ENCODE measurements at regions not wholly inside any gene's neighbourhood (a gene's known extent, or its start where the extent isn't known, plus 50 kb on each side); places are given as distances from the start of the nearest gene placed in this dataset.

DNA sequence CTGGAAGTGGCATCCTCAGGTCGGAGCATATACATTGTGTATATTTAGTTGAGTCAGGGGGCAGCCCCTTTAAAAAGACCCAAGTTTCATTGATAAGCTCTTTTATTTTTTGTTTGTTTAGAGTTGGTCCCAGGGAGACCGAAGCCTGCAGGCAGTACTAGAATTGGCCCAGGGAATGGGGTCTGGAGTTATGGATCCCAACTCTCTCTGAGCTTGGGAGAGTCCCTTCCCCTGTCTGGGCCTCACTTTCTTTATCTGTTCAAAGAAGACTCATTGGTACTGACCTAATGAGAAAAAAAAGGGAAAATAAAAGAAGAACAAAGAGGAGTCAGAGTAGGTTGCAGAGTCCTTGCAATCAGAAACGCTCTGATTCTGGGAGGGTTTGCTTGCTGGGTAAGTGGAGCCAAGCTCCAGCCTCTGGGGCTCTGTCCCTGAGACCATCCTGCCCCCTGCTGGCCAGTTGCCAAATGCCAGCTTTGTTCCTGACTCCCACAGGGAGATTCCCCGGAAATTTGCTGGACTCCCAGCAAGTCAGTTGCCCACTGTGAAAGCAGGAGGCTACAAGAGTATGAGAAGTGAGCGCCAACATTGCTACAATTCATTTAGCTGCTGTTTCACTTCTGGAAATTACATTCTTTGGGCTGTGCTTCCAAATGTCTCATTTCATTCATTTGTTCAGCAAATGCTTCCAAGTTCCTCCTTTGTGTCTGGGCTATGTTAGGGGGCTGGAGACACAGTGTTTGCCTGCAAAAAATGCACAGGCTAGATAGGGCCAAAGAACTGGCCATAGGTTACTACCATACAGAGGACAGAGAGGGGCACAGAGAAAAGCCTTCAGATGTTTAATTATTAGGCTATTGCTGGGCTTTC, 156.2 kb downstream of the MELK start:
- DNase-seq: peak; percentile 64

DNA sequence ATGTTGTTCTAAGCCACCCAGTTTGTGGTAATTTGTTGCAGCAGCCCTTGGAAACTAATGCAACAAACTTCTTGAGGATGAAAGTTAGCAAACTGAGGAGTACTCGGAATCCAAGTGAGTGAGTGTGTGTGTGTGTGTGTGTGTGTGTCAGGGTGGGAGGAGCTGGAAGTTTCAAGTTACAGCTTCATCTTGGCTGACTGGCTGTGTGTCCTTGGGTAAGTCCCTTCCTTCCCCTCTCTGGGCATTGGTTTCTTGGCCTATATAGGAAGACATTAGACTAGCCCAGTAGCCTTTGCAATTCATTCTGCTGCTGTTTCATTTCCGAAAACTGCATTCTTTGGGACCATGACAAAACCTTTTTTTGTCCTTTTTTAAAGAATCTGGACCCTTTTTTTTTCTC, 157.2 kb downstream of the MELK start:
- no peak for DNase-seq

DNA sequence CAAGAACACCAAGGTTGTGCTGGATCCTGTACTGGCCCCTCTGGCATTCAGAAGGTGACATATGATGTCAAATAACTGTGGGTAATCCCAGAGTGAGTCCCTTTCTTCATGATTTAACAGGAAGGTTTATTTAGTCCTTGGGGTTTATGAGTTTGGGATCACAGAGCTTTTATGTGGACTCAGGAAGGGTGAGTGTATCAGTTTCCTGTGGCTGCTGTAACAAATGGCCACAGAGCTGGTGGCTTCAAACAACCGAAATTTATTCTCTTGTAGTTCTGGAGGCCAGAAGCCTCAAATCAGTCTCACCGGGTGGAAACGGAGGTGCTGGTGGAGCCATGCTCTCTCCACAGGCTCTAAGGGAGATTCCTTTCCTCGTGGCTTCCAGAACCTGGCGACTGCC, 157.7 kb downstream of the MELK start:
- no peak for DNase-seq

DNA sequence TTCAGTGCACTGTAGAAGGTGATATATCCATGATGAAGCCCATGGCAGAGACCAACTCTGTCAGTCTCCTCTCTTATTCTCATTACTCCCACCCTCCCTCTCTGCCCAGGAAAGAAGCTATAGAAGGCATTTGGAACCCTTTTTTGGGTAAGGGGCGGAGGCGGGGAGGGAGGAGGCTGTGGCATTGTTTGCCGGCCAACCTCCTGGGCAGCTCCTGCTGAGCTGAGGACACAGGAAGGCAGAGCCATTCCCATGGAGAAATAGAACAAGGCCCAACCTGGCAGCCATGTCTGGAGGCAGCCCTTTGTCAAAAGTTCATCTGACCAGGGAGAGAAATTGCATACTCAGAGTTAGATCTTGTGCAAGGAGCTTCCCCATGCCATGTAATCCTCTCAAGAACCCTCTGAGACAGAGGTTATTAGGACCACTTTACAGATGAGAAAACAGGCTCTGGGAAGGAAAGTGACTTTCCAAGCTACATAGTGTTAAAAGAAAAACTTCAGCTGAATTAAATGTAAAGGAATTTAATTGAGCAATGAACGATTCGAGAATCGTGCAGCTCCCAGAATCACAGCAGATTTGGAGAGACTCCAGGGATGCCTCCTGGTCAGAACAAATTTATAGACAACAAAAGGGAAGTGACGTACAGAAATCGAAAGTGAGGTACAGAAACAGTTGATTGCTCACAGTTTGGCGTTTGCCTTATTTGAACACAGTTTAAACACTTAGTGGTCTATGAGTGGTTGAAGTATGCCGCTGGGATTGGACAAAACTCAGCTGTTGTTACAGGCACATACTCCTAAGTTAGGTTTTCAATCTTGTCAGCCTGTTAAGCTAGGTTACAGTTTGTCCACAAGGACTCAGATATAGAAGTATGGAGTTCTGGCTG, 158.6 kb downstream of the MELK start:
- no peak for DNase-seq

DNA sequence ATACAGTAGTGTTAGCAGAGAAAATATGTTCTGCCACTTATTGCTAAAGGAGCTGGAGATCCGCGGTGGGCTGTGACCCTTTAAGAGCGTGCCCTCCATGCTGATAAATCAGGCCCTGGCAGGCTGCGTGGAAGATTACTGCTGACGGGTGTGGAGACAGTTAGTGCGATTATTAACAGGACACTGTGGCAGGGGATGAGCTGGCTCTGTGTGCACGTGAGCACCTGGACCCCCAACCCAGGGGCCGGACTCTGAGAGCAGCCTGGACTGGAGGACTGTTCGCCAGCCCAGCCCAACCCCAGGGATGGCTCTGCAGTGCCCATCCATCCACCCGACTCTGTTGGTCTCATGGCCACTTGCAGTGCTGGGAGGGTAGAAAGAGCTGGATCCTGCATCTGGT, 162.0 kb downstream of the MELK start:
- no peak for DNase-seq

DNA sequence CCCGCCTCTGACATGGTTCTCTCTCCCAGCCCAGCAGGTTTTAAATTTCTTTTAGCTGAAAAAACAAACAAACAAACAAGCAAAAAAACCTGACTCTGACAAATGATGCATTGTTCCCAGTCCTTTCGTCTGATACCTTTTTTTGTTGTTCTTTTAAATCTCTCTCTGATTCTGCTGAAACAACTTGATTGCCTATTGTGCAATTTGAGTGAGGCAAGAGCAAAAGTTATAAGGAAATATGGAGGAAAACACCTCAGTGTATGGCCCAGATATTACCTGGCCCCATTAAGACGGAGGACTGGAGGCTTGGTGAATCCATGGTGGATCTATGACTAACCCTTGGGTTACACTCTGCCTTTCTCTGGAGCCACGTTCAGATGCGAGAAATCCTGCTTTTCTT, 164.0 kb downstream of the MELK start:
- DNase-seq: no peak

DNA sequence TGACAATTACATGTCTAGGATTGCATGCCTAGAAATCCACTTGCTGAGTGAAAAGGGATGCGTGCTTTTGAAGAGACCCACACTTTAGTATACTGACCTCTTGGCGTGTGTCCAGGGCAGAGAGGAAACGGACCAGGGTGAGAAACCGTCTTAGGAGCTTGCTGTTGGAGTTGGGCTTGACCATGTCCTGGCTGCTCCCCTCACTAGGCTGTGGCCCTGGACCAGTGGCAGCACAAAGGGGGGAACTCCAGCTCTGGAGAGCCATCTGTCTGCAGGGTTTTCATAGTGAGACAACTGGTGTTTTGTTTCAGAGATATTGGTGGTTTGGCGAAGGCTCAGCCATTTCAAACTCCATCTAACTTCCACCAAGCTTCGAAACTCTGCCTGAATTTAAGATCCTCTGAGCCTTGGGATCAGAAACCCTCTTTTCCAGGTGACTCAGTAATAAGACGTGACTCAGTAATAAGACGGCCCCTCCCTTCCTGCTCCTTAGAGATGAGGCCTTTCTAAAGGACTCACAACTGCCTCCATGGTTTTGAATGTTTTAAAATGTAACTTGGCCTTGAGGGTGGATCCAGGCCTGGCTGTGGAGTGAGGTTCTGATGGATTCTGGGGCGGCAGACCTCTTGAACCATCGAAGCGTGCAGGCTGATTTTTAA, 165.8 kb downstream of the MELK start:
- no peak for DNase-seq

DNA sequence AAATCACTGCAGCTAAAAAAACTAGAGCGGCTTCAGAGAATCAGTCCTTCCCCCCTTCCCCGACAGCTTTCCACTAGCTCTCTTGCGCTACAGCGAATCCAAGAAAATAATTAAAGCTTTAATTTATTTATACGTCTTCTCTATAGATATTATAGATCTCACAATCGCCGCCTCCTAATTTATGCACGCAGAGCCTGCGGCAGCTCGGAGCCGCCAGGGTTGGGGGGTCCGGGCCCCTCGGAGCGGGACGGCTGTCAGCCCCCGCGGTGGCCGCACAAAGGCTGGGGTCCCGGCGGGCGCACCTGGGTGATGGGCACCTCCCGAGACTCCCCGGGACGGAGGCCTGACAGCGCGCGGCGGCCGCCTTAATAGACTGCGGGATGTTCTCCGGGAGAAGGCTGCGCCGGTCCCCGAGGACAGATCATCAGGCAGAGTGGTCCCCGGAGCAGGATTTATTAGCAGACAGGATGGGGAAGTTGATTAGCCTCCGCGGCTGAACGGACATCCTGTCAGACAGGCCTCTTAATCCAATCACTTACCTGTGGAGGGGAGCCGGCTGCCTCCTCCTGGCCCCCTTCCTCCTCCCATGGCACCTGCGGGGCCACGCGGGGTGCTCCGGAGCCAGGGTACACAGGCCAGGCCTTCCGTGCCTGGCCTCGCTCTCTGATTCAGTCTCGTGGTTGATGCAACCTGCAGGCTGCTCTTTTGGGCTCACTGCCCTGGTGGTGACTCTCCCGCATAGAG, 166.8 kb downstream of the MELK start:
- DNase-seq: no peak

DNA sequence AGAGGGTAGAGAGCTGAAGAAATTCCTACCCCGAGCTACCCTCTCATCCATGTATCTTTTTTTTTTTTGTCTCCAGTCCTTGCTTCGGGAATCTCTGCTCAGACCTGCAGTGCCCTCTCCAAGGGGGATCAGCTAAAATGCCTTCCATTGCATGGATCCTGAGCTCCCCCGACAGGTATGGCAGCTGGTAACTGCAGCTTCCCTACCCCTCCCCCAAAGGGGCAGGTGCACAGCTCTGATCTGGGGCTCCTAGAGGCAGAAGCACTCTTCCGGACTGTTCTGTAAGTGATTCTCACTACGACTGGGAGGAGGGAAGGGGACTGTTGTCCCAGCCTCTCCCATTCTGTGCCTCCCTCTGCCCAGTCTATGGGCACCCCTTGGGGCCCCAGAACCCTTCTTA, 169.6 kb downstream of the MELK start:
- no peak for DNase-seq

DNA sequence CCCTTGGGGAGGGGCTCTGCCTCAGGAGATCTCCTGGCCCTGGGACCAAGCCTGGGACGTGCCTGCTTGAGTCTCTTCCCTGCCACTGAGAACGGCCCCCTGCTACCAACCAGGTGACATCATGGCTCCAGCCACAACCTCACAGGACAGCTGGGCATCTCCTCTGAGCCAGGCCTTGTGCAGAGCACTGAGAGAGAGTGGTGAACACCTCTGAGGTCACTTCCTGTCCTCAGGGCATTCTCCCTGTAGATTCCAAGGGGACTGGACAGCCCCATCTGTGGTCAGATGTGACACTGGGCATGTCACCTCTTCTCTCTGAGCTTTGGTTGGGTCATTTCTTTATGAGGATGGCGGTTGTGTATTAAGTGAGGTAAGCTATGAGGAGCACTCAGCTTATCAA, 172.0 kb downstream of the MELK start:
- DNase-seq: no peak

DNA sequence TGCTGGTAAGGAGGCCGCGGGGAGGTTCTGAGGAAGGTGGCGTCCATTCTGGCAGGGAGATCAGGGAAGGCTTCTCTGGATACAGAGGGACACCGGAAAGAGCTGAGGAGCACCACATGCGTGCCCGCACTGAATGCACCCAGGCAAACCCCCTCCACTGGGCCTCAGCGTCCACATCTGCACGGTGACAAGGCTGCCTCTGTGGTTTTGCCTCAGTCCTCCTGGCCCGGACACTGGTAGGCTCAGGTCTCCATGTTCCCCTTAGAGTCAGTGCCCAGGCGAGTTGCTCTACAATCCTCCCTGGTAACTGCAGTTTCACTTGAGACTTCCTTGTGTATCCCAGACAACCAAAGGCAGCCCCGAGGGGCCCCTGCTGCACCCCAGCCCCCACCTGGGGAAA, 173.3 kb downstream of the MELK start:
- DNase-seq: no peak

DNA sequence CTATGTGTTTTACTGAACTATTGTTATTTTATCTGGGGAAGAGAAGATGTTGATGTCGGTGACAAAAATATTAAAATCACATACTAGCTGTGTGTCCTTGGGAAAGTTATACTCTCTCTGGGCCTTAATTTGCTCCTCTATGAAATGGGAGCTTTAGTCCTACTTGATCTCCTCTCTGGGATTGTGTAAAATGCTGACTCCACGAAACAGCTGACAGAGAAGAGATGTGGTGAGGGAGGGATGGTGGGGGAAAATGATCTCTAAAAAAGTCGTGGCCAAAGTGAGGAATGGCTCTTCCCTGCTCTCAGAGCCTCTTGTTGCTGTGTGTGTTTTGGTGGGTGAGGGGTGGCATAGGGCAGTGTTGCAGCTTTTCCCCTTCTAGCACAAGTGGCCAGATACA, 173.7 kb downstream of the MELK start:
- no peak for DNase-seq

DNA sequence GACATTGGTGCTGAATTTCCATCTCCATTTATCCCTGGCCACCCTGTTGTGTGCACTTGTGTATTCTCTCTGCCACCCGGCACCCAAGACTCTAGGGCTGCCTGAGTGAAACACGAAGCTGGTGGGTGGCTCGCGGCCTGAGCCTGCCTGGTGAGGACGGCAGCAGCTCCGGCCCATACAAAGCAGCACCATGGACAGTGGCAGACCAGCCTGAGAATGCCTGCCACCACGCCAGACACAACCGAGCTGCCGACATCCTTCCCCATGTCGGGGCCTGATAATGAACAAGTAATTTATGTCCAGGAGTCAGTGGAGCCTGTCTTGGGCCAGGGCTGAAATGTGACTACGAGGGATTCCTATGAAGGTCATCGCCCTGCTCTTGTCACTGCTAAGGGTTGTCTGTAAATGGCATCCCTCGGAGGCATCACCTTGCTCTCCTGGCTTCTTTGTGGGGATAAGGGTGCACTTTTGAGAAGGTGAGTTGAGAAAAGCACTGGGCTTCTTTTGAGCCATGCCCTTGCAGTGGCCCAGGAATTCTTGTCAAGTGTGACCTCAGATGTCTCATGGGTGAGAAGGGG, 175.7 kb downstream of the MELK start:
- DNase-seq: peak; percentile 21

DNA sequence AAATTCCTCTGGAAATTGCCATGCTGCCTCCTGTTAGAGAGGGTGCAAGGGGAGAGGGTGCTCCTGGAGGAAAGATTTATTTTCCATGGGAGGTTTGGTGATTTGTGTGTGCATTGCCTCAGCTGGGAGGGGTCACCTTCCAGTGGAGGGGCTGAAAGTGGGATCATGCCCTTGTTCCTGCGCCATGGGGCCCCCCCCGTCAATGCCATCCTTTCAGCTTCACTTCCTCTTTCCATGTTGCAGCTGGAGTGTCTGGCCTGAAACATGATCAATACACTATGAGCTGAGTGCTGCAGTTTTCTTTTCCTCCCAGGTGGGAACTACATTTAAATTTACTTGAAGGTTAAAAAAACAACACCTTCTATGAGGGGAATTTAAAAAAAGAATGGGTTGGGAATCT, 176.8 kb downstream of the MELK start:
- DNase-seq: no peak

DNA sequence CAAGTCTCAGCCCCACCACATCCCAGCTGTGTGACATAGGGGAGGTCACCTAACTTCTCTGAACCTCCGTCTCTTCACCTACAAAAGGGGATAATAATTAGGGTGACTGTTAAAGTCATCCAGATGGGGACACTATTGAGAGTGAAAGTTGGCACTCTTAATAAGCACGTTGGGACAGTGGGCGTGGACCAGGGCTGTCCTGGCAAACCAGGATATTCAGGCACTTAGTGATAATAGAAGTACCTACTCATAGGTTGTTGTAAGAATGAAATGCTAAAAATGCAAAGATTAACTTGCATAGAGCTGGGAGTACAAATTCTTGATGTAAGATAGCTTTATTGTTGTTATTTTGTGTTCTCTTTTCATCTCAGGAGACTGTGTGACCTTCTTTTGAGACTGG, 177.9 kb downstream of the MELK start:
- DNase-seq: no peak

DNA sequence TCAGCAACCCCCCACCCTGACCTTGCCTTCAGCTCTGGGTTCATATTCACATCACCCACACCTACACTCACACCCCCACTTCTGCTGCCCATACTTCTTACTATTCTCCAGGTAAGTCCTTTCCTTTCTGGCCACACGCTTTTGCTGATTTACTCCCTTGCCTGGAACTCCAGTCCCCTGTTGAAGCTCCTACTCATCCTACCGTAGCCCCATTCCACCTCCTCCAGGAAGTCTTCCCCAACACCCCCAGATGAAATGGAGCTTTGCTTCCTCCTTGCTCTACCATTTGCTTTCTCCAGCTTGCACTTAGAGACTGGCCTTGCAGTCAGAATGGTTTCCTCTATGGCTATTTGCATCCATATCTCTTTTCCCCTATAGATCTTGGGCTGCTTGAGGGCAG, 182.3 kb downstream of the MELK start:
- DNase-seq: no peak

DNA sequence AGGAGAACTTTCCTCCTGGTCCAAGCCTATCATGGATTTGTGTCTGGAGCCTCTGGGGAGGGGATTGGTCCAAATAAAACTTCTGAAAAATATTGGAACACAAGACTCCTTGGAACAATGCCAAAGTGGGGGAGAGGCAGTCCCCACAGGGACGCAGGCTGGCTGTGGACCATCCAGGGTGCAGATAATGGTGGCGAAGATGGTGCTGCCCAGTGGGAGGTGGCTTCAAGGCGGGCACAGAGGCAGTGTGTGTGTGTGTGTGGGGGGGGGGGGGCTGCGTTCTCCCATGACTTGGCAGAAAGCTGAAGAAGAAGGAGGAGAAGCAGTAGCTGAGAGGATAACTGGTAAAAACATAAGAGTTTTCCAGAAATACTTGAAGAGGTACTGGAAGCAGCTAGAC, 186.4 kb downstream of the MELK start:
- no peak for DNase-seq

DNA sequence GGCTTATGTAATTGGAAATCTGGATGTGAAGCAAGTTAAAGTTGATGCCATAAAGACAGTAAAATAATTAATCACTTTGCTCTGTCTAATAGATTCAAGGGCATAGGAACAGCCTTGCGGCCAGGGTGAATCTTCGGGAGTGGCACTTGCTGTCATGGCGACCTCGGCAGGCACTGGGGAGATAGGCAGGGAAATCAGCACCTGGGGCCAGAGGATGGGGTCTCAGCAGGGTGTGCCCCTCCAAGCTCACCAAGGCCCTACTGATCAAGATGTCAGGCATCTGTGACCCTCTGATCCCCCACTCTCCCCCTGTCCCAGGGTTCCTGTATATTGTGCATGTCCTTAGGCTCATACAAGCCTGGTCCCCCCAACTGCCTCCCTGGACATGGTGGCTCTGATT, 187.3 kb downstream of the MELK start:
- DNase-seq: no peak

DNA sequence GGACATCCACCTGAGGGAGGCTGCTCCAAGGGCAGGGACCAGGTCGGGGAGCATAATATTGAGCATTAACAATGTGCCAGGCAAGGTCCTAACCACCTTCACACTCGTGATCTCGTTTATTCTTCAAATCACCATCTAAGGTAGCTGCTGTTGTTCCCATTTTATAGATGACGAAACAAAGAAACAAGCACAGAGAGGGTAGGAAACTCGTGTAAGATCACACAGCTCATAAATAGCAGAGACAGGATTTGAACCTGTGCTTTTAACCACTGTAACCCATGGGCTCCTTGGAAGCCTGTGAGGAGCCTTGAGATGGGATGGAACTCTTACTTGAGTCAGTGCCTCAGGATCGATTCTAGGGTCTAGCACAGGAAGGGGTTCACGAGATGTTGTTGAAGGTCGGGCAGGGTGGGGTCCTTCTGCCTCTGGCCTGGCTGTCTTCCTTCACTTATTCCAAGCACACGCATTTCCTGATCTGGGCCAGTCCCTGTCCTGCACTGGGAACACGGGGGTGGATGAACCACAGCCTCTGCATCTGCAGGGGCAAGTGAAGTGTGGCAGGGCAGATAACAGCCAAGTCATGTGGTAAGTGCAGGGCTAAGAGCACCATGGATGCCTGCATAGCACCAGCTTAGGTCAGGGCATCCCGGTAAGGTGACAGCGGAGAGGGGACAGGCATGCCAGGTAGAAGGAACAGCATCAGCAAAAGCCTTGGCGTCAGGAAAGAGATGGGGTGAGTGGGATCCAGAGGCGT, 188.1 kb downstream of the MELK start:
- no peak for DNase-seq

DNA sequence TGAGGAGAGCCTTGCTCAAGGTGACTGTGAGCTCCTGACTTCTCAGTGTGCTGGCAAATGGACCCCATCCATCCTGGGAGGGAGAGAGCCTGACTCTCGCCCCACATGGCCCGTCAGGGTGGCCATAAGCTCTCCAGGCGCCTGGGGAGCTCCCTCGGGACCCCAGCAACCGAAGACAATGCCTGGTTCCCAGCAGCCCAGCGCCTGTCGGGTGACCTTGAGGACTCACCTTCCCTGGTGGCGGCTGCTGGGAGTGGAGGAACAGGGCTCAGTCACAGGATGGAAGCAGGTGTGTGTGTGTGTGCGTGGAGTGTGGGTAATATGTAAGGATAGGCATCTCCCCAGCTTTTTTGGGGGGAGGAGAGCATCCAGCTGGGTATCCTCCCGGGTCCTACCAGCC, 190.3 kb downstream of the MELK start:
- no peak for DNase-seq

DNA sequence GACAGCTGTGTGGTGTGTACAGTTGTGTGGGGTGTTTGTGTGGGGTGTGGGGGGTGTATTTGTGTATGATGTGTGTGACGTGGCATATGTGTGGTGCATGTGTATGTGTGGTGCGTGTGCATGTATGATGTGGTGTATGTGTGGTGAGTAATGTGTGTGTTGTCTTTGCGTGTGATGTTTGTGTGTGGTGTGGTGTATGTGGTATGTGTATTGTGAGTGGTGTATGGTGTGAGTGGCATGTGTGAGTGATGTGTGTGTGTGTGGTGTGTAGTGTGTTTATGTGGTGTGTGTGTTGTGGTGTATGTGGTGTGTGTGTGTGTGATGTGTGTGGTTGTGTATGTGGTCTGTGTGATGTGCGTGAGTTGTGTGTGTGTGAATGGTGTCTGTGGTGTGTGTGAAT, 191.1 kb downstream of the MELK start:
- DNase-seq: no peak

Measured in stimulated activated CD4-positive, alpha-beta T cell treated with anti-CD3 and anti-CD28 coated beads, Interleukin-1b, Interleukin-23, amount 100 ng/mL, for 48 hours (primary cell).